ENCODE measurements at regions not wholly inside any gene's neighbourhood (a gene's known extent, or its start where the extent isn't known, plus 50 kb on each side); places are given as distances from the start of the nearest gene placed in this dataset.

DNA sequence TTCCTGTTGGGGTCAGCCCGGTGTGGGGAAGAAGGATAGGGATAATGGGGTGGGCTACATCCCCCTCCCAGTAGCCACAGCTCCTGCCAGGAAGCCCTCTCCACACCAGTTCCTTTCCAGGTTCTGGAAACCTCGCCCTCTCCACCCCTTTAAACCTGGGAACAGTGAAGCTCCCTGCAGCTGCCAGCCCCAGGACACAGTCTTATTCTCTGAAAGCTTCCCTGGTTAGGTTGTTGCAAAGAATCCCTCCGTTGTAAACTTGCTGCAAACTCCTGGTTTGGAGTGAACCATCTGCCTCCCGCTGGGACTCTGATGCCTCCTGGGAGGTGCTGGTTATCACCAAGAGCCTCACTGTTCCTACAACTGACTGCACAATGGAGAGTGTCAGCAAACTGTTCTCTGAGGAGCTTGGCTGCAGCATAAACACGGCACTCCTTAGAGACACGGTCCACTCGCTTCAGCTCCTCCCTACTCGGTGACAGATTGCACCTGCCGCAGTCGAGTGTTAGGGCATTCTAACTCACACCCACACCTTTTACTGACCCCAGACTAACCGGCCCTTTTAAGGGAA lies 261.8 kb upstream of the RAB6C start:
- H3K4me1 Mint-ChIP-seq, result no peaks in the 10 kb centered on the region
- no peak overlapping the region for H3K4me3 Mint-ChIP-seq
- DNase-seq, result no peak
- CTCF ChIA-PET, result no interaction called here
- no peaks in the 10 kb centered on the region for H3K36me3 Mint-ChIP-seq (ENCODE audit: low read depth)
- POLR2A ChIA-PET, result no interaction called here
- H3K9me3 Mint-ChIP-seq, result no peaks in the 10 kb centered on the region
- no peak overlapping the region for H3K27ac Mint-ChIP-seq
- peaks cover 2% of the 10 kb centered on the region for H3K27me3 Mint-ChIP-seq

DNA sequence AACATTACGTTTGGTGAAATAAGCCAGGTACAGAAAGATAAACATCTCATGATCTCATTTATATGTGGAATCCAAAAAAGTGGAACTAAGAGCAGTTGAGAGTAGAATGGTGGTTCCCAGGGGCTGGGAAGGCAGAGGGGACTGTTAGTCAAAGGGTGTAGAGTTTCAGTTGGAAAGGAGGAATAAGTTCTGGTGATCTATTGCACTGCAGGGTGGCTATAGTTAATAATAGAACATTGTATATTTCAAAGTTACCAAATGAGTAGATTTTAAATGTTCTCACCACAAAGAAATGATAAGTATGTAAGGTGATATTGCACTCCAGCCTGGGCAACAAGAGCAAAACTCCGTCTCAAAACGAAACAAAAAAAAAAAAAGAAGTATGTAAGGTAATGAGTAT lies 260.1 kb upstream of the RAB6C start:
- Mint-ChIP-seq H3K9me3 (no peaks in the 10 kb centered on the region), H3K27ac (no peak overlapping the region), H3K27me3 (peaks cover 2% of the 10 kb centered on the region), H3K4me3 (no peak overlapping the region), H3K4me1 (no peaks in the 10 kb centered on the region), H3K36me3 (ENCODE audit: low read depth) (no peaks in the 10 kb centered on the region)
- POLR2A ChIA-PET, result no interaction called here
- DNase-seq, result no peak
- CTCF ChIA-PET, result no interaction called here

DNA sequence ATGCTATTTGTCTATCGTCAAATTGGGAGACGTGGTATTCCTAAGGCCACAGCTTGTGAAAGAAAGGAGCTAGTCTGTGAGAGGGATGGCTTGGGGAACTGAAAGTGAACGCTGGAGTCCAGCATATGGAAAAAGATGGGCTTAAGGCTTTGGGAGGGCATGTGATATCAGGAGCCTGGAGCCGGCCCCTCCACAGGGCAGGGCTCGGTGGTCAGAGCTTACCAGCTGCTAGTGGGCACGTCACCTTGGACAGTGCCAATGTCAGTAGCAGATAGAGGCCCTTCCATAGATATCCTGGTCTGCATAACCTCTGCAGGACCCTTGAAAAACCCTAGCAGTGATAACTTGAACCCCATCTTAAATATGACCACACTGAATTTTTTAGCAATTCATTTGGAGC lies 259.1 kb upstream of the RAB6C start:
- DNase-seq, result no peak
- H3K4me3 Mint-ChIP-seq, result no peak overlapping the region
- POLR2A ChIA-PET, result no interaction called here
- no peak overlapping the region for H3K27ac Mint-ChIP-seq
- H3K27me3 Mint-ChIP-seq, result peaks cover 2% of the 10 kb centered on the region
- CTCF ChIA-PET, result no interaction called here
- no peaks in the 10 kb centered on the region for H3K36me3 Mint-ChIP-seq (ENCODE audit: low read depth)
- no peaks in the 10 kb centered on the region for H3K9me3 Mint-ChIP-seq
- H3K4me1 Mint-ChIP-seq, result no peaks in the 10 kb centered on the region

DNA sequence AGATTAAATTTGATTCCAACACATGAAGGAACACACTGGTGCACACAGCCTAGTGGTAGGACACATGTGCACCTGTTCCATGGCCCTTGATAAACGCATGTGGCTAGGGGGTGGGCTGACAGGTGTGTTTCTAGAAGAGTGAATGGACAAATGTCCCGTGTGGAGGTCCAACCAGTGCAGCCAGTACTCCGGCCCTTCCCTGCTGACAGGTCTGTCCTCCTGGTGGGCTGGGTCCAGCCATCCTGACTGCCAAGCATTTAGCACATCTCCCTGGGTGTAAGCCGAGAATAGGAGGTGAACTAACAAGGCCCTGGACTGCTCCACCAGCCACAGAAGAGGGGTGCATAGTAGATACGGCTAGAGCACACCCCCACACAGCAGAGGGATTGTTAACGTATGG lies 258.7 kb upstream of the RAB6C start:
- POLR2A ChIA-PET, result no interaction called here
- H3K36me3 Mint-ChIP-seq (ENCODE audit: low read depth), result no peaks in the 10 kb centered on the region

DNA sequence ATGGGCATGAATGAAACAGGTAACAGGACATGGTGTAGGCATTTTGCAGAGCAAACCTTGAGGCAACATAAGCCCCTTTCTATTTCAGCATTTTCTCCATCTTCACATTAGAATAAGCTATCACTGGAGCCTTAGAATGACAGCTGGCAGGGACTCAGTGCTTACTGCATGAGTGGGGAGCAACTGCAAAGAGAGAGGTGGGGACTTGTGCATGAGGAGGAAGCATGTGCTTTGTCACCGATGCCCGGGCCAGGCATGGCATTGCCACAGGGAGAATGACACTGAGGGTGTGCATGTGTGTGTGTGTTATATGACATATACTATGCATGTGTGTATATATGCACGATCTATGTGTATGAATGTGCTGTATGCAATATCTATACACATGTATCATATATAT lies 258.2 kb upstream of the RAB6C start:
- ChIA-PET POLR2A (no interaction called here), CTCF (no interaction called here)
- no peak for DNase-seq
- Mint-ChIP-seq H3K27me3 (peaks cover 2% of the 10 kb centered on the region), H3K4me1 (no peaks in the 10 kb centered on the region), H3K4me3 (no peak overlapping the region), H3K27ac (no peak overlapping the region), H3K36me3 (ENCODE audit: low read depth) (no peaks in the 10 kb centered on the region), H3K9me3 (no peaks in the 10 kb centered on the region)

More for the DNA sequence above, 258.7 kb upstream of the RAB6C start:
- Mint-ChIP-seq H3K9me3 (no peaks in the 10 kb centered on the region), H3K27me3 (peaks cover 2% of the 10 kb centered on the region), H3K4me1 (no peaks in the 10 kb centered on the region), H3K27ac (no peak overlapping the region), H3K4me3 (no peak overlapping the region)
- no peak for DNase-seq
- CTCF ChIA-PET, result no interaction called here

DNA sequence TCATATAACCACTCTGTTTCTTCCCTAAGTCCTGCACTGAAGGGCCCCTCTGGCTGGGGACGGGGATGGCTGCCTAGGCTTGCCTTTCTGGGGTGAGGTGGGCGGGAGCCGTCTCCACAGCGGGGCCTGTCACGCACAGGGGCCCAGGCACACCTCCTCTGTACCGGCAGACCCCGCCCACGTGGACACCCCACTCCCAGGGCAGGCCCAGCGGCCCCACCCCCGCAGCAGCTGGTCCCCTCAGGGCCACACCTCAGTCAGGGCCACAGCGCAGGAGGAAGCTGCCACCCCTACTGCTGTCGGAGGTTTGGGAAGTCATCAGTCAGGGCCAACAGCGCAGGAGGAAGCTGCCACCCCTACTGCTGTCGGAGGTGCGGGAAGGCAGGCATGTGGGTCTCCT lies 257.6 kb upstream of the RAB6C start:
- no peaks in the 10 kb centered on the region for H3K4me1 Mint-ChIP-seq
- no peak overlapping the region for H3K27ac Mint-ChIP-seq
- H3K27me3 Mint-ChIP-seq, result peaks cover 2% of the 10 kb centered on the region
- no peaks in the 10 kb centered on the region for H3K36me3 Mint-ChIP-seq (ENCODE audit: low read depth)
- no peak for DNase-seq
- ChIA-PET POLR2A (no interaction called here), CTCF (no interaction called here)
- H3K4me3 Mint-ChIP-seq, result no peak overlapping the region
- H3K9me3 Mint-ChIP-seq, result no peaks in the 10 kb centered on the region

DNA sequence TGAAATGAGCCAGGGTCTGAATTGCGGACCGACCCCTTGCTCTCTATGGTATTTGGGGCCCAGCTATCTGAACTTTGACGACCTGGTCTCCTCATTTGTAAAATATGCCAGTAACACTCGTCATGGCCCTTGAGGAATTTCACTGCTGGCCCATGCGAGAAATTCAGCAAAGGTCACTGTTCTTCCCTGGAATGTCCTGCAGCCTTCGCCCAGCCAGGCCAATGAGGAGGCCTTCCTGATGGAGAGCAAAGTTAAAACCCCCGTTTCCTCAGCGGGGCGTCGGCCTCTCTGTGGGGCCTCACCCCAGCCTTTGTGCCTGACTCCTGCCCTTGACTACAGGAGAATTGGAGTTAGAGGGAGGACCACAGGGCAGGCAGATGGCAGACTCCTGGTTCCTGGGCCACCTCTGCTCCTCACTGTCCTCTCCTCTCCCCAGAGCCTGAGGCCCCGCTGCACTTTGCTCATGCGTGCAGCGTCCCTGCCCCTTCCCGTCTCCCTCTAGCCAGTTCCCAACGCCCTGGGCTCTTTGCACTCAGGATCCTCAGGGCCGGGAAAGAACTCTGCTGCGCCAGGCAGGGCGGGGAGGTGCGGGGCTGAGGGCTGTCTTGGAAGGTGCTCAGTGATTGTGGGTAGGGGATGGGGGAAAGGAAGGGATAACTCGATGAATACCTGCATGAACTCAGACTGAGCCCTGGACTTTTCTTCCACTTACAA lies 257.0 kb upstream of the RAB6C start:
- POLR2A ChIA-PET, result no interaction called here
- H3K4me1 Mint-ChIP-seq, result no peaks in the 10 kb centered on the region
- H3K9me3 Mint-ChIP-seq, result no peaks in the 10 kb centered on the region
- CTCF ChIA-PET, result no interaction called here
- no peaks in the 10 kb centered on the region for H3K36me3 Mint-ChIP-seq (ENCODE audit: low read depth)
- DNase-seq, result no peak
- H3K27ac Mint-ChIP-seq, result no peak overlapping the region
- H3K4me3 Mint-ChIP-seq, result no peak overlapping the region
- peaks cover 2% of the 10 kb centered on the region for H3K27me3 Mint-ChIP-seq

DNA sequence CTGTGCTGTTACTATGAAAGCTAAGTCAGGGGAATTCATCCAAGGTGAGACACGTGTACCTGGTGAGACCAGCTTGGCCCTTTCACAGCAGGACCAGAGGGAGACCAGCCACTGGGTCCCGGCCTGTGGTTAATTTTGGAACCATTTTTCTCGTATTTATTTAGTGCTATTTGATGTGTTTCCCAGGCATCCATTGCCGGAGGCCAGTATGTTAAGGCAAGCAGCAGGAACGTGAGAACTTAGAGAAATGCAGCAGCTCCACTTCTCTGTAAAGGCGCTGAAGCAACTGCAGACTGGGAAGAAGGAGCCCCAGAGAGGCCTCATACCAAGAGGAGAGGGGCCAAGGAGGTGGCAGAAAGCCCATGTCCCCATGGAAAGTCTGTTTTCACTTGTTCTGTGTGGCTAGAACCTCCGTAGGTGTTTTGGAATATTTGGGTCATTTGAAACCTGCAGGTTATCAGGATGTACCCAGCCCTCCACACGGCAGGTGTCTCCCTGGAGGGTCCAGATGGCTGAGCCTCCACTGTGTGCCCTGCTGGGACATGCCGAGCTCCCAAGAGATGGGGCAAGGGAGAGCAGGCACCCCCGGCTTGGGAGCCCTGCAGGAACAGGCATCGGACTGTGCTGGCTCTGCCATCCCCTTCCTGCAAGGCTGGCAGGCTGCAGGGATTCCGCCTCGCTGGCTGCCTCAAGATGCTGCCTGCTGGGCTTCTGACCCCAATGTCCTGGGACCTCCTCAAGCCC lies 256.0 kb upstream of the RAB6C start:
- H3K9me3 Mint-ChIP-seq, result no peaks in the 10 kb centered on the region
- no peaks in the 10 kb centered on the region for H3K4me1 Mint-ChIP-seq
- H3K27ac Mint-ChIP-seq, result no peak overlapping the region
- no peak overlapping the region for H3K4me3 Mint-ChIP-seq
- no peak for DNase-seq
- ChIA-PET POLR2A (no interaction called here), CTCF (no interaction called here)
- peaks cover 2% of the 10 kb centered on the region for H3K27me3 Mint-ChIP-seq
- H3K36me3 Mint-ChIP-seq (ENCODE audit: low read depth), result no peaks in the 10 kb centered on the region

DNA sequence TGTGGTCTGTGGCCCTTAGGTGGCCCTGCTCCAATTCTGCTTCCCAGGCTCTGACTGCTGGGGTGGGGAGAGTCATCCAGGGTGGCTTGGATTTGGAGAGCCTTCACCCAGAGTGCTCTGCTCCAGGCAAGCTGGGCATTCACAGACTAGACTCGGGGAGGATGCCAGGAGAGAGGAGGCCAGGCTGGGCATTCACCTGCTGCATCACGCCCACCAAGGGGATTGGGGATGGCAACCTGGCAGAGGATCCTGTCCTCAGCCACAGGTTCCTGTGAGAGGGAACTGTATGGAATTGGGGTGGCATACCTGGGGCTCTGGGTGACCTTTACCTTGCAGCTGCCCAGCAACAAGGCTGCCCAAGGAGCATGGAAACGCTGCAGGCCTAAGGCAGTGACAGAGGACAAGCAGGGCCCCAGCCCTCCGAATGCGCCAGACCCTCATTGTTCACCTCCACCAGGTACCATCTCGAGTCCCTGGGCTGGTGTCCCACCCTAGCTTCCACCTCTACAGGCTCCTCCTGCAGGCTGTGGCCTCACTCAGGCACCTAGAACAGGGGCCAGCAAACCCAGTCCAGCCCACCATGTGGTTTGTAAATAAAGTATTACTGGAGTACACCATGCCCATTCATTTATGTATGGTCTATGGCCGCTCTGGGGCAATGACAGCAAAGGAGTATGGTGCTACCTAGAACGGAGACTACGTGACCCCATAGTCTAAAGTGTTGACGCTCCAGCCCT lies 255.3 kb upstream of the RAB6C start:
- Mint-ChIP-seq H3K4me1 (no peaks in the 10 kb centered on the region), H3K9me3 (no peaks in the 10 kb centered on the region), H3K4me3 (no peak overlapping the region), H3K27ac (no peak overlapping the region), H3K36me3 (ENCODE audit: low read depth) (no peaks in the 10 kb centered on the region), H3K27me3 (peaks cover 1% of the 10 kb centered on the region)
- DNase-seq, result no peak
- ChIA-PET POLR2A (no interaction called here), CTCF (no interaction called here)

DNA sequence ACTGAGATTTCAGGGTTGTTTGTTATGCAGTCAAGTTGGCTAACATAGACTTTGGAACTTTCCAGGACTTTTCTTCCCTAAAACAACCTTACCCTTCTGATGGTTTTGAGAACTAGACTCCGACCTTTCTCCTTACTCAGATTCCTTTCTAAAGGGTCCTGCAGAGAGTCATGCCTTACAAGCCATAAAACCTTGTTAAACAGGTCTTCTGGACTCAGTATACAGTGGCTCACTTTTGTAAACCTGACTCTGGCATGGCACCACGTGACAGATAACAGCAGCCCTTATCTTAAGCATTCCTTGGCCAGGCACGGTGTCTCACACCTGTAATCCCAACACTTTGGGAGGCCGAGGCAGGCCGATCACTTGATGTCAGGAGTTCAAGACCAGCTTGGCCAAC lies 253.2 kb upstream of the RAB6C start:
- POLR2A ChIA-PET, result no interaction called here
- CTCF ChIA-PET, result interaction anchor here (1.3 kb wide), 1 partner anchor 14 kb away, joined by 3 read pairs; no protein-coding TSS in a partner anchor
- H3K4me3 Mint-ChIP-seq, result no peak overlapping the region
- H3K36me3 Mint-ChIP-seq (ENCODE audit: low read depth), result no peaks in the 10 kb centered on the region
- H3K9me3 Mint-ChIP-seq, result no peaks in the 10 kb centered on the region
- H3K27ac Mint-ChIP-seq, result no peak overlapping the region
- no peaks in the 10 kb centered on the region for H3K27me3 Mint-ChIP-seq
- no peak for DNase-seq
- no peaks in the 10 kb centered on the region for H3K4me1 Mint-ChIP-seq

DNA sequence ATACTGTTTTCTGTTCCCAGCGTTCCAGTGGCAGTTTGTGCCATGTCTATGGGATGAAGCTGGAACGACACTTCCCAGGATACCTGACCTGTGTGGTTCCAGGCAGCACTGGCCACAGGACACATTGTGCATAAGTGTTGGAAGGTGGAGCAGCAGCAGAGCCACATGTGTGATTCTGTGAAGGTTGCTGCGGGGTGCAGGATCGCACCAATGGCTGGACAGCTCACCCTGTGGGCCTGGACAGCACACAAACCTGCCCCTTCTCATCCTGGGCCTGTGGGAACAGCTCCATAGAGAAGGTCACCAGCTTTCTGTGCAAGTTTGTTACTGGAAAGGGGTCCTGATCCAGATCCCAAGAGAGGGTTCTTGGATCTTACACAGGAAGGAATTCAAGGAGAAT lies 252.2 kb upstream of the RAB6C start:
- CTCF ChIA-PET, result no interaction called here

DNA sequence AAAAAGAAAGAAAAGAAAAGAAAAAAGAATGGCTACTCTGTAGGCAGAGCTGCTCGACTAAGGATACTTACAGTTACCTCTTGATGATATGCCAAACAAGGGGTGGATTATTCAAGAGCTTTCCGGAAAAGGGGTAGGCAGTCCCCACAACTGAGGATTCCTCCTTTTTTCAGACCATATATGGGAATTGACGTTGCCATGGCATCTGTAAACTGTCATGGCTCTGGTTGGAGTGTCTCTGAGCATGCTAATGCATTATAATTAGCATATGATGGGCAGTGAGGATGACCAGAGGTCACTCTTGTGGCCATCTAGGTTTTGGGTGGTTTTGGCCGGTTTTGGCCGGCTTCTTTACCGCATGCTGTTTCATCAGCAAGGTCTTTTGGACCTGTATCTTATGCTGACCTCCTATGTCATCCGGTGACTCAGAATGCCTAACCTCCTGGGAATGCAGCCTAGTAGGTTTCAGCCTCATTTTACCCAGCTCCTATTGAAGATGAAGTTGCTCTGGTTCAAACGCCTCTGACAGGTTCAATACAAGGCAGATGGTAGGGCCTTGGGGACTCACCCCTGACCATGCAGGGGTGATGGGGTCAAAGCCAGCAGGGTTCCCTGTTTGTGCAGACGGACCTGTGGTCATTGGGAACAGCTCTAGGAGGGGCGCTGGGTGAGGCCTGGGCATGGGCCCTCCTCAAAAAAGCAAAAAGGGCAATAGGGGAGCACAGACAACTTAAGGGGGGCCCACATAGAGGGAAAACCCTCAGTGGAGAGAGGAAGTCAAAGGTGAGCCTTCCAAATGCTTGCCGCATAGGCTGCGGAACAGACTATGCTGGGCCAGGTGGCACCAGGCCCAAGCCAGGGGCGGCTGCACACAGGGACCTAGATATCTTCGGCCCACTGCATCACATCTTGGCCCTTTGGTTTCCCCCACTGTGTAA lies 251.2 kb upstream of the RAB6C start:
- no peak overlapping the region for H3K4me3 Mint-ChIP-seq
- no peak overlapping the region for H3K27ac Mint-ChIP-seq
- no peak for DNase-seq
- no peaks in the 10 kb centered on the region for H3K4me1 Mint-ChIP-seq
- CTCF ChIA-PET, result no interaction called here
- POLR2A ChIA-PET, result no interaction called here
- H3K9me3 Mint-ChIP-seq, result no peaks in the 10 kb centered on the region
- H3K36me3 Mint-ChIP-seq (ENCODE audit: low read depth), result no peaks in the 10 kb centered on the region
- H3K27me3 Mint-ChIP-seq, result no peaks in the 10 kb centered on the region

More for the DNA sequence above, 252.2 kb upstream of the RAB6C start:
- DNase-seq, result no peak
- Mint-ChIP-seq H3K4me1 (no peaks in the 10 kb centered on the region), H3K36me3 (ENCODE audit: low read depth) (no peaks in the 10 kb centered on the region), H3K27ac (no peak overlapping the region), H3K27me3 (no peaks in the 10 kb centered on the region), H3K9me3 (no peaks in the 10 kb centered on the region), H3K4me3 (no peak overlapping the region)
- POLR2A ChIA-PET, result no interaction called here
